HG03575 (cell line): ENCODE measurements at regions not wholly inside any gene's neighbourhood (a gene's known extent, or its start where the extent isn't known, plus 50 kb on each side); places are given as distances from the start of the nearest gene placed in this dataset.

Source experiments
- ATAC-seq: cut with Tn5 transposase; IDR thresholded peaks from one replicate; pipeline ENCODE4 v1.9.1; 2021; ENCODE audit not compliant: unreplicated experiment, insufficient number of reproducible peaks, low FRiP score; ENCODE audit errors: extremely low read depth

DNA sequence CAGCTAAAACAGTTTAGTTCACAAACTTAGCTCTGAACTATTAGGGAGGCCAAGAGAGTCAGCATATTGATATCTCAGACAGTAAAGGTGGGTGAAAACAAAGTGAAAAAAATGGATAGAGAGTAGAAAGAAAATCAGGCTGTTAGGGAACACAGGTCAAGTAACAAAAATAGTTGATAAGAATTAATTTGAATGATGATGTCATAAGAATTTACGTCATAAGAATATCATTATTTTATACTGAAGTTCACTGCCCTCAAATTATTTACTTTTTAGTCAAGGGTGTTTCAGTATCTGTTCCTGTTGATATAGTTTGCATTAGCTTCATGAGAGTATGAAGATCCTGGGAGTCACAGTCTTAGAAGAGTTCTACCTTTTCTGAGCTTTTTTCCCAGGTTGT lies 1134.6 kb downstream of the SI start:
- ATAC-seq = no peak

DNA sequence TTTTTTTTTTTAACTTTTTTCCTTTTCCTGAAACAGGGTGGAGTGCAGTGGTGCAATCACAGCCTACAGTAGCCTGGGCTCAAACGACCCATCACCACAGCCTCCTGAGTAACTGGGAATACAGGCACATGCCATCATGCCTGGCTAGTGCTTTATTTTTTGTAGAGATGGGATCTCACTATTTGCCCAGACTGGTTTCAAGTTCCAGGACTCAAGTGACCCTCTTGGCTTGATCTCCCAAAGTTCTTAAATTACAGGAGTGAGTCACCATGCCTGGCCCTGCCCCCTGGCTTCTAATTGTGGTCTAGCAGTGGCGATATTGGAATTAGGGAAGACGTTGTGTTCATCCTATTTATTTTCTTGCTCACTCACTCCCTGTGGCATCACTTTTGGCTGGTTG lies 1138.4 kb downstream of the SI start:
- no peak for ATAC-seq

DNA sequence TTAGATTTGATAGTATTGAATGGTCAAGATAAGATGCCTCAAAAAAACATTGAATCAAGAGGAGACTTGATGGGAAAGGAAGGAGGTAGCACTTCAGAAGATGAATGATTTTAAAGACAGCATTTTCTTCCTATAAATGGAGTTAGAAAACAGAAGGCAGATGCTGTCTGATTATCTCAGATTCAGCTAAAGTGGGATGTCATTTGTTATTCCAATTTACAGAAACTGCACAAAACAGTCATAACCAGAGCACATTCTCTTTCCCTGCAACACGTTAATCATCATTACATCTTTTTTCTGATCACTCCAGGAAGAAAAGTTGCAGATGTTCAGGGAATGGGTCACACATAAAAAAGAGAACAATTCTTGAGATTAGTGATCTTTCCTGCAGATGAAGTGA lies 1141.8 kb downstream of the SI start:
- ATAC-seq = no peak

DNA sequence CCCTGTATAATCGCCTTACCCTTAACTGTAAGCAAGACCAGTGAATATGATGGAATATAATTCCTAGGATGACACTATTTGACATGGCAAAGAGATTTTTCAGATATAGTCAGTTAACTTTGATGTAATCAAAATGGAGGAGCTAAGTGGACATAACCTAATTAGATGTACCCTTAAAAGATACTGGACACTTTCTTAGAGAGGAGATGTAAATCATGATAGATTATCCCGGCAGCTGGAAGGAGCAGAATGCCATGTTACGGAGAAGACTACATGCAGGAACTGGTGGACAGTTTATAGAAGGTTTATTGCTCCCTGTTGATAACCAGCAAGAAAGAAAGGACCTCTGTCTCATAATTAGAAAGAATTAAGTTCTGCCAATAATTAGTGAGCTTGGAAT lies 1142.9 kb downstream of the SI start:
- ATAC-seq = no peak

DNA sequence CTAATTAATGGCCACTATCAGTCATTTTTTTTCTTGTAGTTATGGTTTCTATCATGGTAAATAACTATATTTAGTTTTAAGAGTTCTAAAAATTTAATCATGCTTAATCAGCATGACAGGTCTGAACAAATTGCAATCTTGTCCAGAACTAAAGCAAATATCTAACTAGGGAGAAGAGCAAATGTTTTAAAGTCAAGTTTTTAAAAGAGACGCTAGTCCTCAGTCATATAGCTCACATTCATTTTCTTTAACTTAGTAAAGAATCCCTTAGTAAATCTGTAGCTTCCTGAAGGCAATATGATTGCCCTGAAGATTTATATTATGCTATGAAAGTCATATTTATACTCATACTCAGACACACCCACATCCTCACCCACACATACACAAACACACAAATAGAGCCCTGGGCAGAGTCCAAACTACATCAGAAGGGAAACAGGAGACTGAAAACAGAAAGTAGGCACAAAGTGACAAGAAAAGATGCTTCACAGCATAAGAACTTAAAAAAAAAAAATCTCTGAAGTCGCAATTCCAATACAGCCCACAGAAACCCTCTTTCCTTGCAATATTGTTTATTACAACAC lies 1149.1 kb downstream of the SI start:
- ATAC-seq = no peak

DNA sequence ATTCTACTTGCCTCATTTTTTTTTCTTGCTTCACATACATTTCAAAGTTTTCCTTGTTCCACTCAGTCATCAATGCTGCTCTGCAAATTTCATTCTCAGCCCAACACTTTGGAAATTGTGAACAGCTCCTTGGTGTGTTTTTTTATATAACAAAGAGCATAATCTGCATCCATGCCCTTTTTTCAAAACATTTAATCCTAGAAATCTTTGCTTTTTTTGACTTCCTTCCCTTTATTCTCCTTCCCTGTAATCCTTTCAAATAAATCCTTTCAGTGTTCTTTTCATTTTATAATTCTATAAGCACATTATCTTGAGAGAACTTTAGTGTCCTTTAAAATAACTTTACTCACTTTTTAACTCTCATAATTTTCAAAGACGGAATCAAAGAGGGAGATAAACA lies 1150.8 kb downstream of the SI start:
- ATAC-seq = no peak

DNA sequence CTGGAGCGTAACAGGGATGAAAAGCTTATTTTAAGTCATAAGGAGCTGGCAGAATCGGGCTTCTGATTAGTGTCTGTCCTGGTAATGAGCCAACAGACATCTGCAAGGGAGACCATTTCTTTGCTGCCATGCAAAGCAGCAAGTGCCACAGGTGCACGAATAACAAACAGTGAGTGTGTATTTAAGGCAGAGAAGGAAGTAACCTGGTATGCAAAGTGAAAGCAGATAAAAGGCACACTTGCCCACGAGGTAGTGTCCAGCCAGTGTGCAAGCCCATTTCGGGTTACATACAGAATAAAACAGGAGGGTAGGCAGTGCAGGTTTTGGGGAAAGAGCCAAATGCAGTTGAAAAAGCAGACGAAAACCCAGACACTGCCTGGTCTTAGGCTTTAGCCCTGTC lies 1153.7 kb downstream of the SI start:
- no peak for ATAC-seq

DNA sequence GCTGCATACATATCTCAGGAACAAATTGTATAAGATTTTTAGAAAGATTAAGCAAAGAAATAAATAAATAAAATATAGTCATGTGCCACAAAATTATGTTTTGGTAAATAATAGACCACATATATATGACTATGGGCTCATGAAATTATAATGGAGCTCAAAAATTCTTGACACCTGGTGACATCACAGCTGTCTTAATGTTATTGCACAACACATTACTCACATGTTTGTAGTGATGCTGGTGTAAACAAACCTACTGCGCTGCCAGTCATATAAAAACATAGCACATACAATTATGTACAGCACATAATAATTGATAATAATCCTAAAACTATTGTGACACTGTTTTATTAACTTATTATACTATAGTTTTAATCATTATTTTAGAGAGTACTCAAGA lies 1159.1 kb downstream of the SI start:
- ATAC-seq = no peak

DNA sequence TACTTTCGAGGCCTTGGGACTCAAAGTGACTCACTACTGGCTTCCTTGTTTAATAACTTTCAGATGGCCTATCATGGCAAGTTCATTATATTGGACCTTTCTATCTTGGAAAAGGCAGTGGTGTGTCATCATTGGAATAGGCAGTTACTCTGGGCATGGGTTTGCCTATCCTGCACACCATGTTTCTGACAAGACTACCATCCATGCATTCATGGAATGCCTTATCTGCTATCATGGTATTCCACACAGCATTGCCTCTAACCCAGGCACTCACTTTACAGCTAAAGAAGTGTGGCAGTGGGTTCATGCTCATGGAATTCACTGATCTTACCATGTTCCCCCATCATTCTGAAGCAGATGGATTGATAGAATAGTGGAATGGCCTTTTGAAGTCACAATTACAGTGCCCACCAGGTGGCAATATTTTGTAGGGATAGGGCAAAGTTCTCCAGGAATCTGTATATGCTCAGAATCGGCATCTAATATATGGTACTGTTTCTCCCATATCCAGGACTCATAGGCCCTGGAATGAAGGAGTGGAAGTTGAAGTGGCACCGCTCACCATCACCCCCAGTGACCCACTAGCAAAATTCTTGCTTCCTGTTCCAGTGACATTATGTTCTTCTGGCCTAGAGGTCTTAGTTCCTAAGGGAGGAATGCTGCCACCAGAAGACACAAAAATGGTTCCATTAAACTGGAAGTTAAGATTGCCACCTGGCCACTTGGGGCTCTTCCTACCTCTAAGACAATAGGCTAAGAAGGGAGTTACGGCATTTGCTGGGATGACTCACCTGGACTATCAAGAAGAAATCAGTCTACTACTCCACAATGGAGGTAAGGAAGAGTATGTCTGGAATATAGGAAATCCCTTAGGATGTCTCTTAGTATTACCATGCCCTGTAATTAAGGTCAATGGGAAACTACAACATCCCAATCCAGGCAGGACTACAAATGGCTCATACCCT lies 1161.4 kb downstream of the SI start:
- ATAC-seq = no peak

GRCh38 chr3:163915280-163915679 lies 1163.0 kb downstream of the SI start:
- ATAC-seq = no peak

- no peak for ATAC-seq
Observed at GRCh38 chr3:163914567-163914966, 1163.7 kb downstream of the SI start.

- ATAC-seq = no peak
Observed at GRCh38 chr3:163891771-163892170, 1186.5 kb downstream of the SI start.

DNA sequence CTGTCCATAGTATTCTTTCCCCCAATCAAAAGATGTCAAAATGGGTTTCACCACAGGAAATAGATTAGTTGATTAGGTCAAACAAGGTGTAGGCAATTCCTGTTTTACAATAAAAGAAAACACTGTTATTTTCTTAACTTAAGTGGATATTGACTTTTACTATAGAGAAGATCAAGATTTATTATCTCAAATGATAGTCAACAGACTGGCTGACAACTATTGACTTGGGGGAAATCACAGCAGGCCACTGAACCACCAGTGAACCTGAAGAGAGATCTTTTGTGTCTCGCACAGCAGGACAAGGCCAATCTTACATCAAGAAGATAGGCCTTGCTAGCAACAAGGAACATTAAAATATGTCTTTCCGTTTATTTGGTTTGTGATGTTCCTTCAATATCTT lies 1187.6 kb downstream of the SI start:
- ATAC-seq = no peak

DNA sequence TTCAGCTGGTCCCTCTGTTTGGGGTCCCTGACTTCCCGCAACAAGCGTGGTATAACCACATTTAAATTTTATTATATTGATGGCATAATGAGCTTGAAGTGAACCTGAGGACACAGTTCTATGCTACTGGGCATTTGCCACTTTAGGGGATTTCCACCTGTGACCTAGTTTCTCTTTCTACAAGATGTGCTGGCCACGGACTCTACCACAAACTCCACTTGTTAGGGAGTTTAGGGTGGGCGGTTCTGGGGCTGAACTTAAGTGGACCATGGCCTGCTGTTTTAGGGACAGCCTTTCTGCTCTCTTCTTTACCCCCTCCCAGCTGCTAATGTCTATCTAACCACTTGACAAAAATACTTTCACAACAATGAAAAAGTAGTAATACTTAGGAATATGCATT lies 1199.1 kb downstream of the SI start:
- ATAC-seq = no peak

GRCh38 chr3:163878396-163878795 lies 1199.9 kb downstream of the SI start:
- no peak for ATAC-seq

DNA sequence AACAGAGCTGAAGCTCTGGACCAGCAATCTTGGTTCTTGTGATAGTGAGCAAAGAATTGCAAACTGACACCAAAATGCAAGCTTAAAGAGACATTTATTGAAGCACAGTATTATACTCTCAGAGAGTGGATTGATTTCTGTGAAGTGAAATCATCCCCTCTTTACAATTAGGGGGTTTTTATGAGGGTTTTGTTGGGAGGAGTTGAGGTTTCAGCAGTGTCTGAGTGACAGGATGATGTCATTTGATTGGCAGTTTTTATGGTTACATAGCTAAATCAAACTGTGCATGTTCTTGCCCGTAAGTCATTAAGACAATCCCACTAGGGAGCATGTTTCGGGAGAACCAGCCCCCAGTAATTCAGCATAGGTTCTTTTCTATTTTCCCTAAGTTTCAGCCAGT lies 1200.5 kb downstream of the SI start:
- ATAC-seq = no peak

- no peak for ATAC-seq
Observed at GRCh38 chr3:163863146-163863545, 1215.2 kb downstream of the SI start.

DNA sequence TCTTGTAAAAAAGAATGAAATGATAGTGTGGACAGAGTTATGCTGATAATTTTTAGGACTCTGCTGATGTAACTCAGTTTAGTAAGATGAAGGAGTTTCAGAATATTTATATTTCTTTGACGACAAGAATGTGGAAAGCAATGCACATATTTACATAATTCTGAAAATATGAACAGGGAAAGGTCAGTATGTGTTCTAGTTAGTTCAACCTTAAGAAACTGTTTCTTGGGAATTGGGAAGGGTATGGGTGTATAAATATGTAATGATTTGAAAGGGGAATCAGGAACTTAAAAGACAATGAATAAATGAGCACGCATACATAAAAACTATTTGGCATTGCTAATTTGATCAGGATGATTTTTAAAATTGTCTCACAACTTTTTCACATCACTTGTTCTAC lies 1226.1 kb downstream of the SI start:
- ATAC-seq = no peak

DNA sequence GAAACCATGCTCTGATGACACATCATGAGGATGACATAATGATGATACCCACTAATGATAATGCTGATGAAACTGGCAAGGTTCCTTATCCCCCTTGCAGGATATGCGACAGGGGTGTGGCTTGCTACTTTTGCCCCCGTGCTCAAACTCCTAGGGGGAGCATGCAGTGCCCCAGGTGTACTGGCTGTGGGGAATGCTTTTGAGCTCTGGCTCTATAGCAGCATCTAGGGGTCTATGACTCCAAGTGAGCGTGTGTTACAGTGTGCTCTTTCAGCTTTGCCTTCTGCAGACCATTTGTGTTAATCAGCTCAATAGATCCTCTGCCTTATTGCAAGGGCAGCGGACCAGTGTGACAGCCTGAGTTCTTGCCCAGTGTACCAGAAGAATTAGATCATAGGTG lies 1239.5 kb downstream of the SI start:
- ATAC-seq = no peak

DNA sequence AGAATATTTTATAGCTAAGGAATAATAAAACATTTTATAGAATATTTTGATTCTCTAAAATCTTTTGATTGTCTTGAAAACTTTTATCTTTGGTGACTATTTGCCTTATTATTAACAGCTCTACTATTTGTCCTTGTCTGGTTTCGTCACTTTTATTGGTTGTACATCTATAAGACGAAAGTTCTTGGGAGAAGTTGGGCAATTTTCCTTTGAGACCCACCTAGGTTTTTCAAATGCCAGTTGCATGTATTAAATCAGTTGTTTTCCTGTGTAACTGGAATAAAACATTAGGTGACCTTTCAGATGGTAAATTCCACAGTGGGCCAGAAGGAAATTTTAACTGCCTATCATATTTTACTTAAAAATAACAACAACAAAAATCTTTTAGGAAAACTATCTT lies 1245.7 kb downstream of the SI start:
- no peak for ATAC-seq

- no peak for ATAC-seq
Observed at GRCh38 chr3:163821841-163822240, 1256.5 kb downstream of the SI start.
